Stomach (tissue), 4 donors: ENCODE measurements at regions not wholly inside any gene's neighbourhood (a gene's known extent, or its start where the extent isn't known, plus 50 kb on each side); places are given as distances from the start of the nearest gene placed in this dataset.

ENCODE experiments used
- EP300 ChIP-seq: sonication (generic); formaldehyde crosslinking; IDR thresholded peaks from one replicate; pipeline ENCODE4 v1.6.1; 2017; ENCODE audit warnings: antibody characterized with exemption
- POLR2A ChIP-seq, 4 donors: fragments of 450-650 bp; IDR thresholded peaks; one replicate each; pipeline ENCODE4 v1.6.1; 2016; ENCODE audit warnings: antibody characterized with exemption in 4 of 4, control low read depth in 2 of 4, mild to moderate bottlenecking in 1 of 4, moderate library complexity in 1 of 4

- TF ChIP-seq EP300 (no peak), POLR2A (IDR thresholded peaks at IDR 0.05) (no peak)
These were observed 1040.0 kb downstream of the FAT4 start for GRCh38 chr4:126354784-126355183.
